GM23248 (cell line): ENCODE measurements at regions not wholly inside any gene's neighbourhood (a gene's known extent, or its start where the extent isn't known, plus 50 kb on each side); places are given as distances from the start of the nearest gene placed in this dataset.

Experiments
- EZH2 ChIP-seq: fragments of 200-600 bp; sonication (generic); IDR thresholded peaks from 2 replicates; pipeline ENCODE4 v1.6.1; 2018; ENCODE audit warnings: antibody characterized with exemption, mild to moderate bottlenecking; ENCODE audit not compliant: insufficient read depth, poor library complexity, severe bottlenecking
- EZH2phosphoT487 ChIP-seq: fragments of 200-600 bp; sonication (generic); IDR thresholded peaks from 2 replicates; pipeline ENCODE4 v1.6.1; 2018; ENCODE audit warnings: antibody characterized with exemption, moderate library complexity, mild to moderate bottlenecking, low read depth; ENCODE audit not compliant: insufficient read depth

- TF ChIP-seq EZH2 (no peak), EZH2phosphoT487 (no peak)
Observed at GRCh38 chr2:11096591-11096990, 58.7 kb upstream of the SLC66A3 start.
